ENCODE measurements at regions not wholly inside any gene's neighbourhood (a gene's known extent, or its start where the extent isn't known, plus 50 kb on each side); places are given as distances from the start of the nearest gene placed in this dataset.

DNA sequence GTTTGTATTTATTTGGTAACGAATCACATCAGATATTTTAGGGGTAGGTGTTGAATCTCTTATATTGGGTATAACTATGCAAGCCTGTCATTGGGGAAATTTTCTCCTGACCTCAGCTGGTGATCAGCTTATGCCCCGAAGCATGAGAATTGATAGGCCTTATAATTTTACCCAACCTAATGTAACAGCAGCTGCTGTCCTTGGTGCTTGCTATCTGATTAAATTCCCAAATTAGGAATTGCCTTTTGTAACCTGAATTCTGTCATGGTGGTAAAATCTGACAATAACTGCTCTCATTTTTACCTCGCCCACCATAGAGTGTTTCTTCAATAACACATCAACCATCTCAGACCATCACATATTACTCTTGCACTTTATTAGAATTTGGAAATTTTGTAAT is 1542.6 kb upstream of the PIK3C3 start:
- DNase-seq = no peak
- POLR2A ChIA-PET = no interaction called here
- Mint-ChIP-seq H3K36me3 (ENCODE audit: insufficient read depth, unreplicated experiment) (no peaks in the 10 kb centered on the region), H3K4me1 (ENCODE audit: low read depth, unreplicated experiment) (no peaks in the 10 kb centered on the region), H3K9me3 (ENCODE audit: unreplicated experiment) (no peaks in the 10 kb centered on the region), H3K27ac (ENCODE audit: unreplicated experiment) (no peak overlapping the region), H3K27me3 (ENCODE audit: insufficient read depth, unreplicated experiment) (no peaks in the 10 kb centered on the region), H3K4me3 (ENCODE audit: unreplicated experiment) (no peak overlapping the region)
- H3K9me3 ChIP-seq = no peaks in the 10 kb centered on the region
- no peaks in the 10 kb centered on the region for H3K4me1 ChIP-seq
- no peak overlapping the region for H3K4me3 ChIP-seq (ENCODE audit: low read depth, low read length)
- no peaks in the 10 kb centered on the region for H3K27me3 ChIP-seq (replicated peaks; ENCODE audit: control insufficient read depth, insufficient read depth, low read length)
- TF ChIP-seq, protein P1, sequence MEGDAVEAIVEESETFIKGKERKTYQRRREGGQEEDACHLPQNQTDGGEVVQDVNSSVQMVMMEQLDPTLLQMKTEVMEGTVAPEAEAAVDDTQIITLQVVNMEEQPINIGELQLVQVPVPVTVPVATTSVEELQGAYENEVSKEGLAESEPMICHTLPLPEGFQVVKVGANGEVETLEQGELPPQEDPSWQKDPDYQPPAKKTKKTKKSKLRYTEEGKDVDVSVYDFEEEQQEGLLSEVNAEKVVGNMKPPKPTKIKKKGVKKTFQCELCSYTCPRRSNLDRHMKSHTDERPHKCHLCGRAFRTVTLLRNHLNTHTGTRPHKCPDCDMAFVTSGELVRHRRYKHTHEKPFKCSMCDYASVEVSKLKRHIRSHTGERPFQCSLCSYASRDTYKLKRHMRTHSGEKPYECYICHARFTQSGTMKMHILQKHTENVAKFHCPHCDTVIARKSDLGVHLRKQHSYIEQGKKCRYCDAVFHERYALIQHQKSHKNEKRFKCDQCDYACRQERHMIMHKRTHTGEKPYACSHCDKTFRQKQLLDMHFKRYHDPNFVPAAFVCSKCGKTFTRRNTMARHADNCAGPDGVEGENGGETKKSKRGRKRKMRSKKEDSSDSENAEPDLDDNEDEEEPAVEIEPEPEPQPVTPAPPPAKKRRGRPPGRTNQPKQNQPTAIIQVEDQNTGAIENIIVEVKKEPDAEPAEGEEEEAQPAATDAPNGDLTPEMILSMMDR (IDR thresholded peaks at IDR 0.05; ENCODE audit: insufficient read depth in 1 of 2, low read depth in 1 of 2, low read length in 1 of 2, severe bottlenecking in 1 of 2, unreplicated experiment in 1 of 2) = no peak
- no TSS peak for BruUV-seq (replicated peaks)
- CTCF ChIA-PET = no interaction called here
- H3K36me3 ChIP-seq (ENCODE audit: control insufficient read depth, insufficient read depth, low read length) = no peaks in the 10 kb centered on the region
- intact Hi-C loops (cut with micrococcal nuclease; ENCODE audit: unreplicated experiment) = no loop called here

- Mint-ChIP-seq H3K27ac (ENCODE audit: unreplicated experiment) (no peak overlapping the region), H3K4me3 (ENCODE audit: unreplicated experiment) (no peak overlapping the region), H3K9me3 (ENCODE audit: unreplicated experiment) (no peaks in the 10 kb centered on the region), H3K27me3 (ENCODE audit: insufficient read depth, unreplicated experiment) (peaks cover 4% of the 10 kb centered on the region), H3K36me3 (ENCODE audit: insufficient read depth, unreplicated experiment) (no peaks in the 10 kb centered on the region), H3K4me1 (ENCODE audit: low read depth, unreplicated experiment) (no peaks in the 10 kb centered on the region)
- POLR2A ChIA-PET = no interaction called here
- intact Hi-C loops (cut with micrococcal nuclease; ENCODE audit: unreplicated experiment) = no loop called here
- Histone ChIP-seq H3K4me1 (no peaks in the 10 kb centered on the region), H3K9me3 (no peaks in the 10 kb centered on the region), H3K36me3 (ENCODE audit: control insufficient read depth, insufficient read depth, low read length) (no peaks in the 10 kb centered on the region), H3K27me3 (replicated peaks; ENCODE audit: control insufficient read depth, insufficient read depth, low read length) (no peaks in the 10 kb centered on the region), H3K4me3 (ENCODE audit: low read depth, low read length) (no peak overlapping the region)
- no TSS peak for BruUV-seq (replicated peaks)
- TF ChIP-seq, protein P1 (IDR thresholded peaks at IDR 0.05; ENCODE audit: insufficient read depth in 1 of 2, low read depth in 1 of 2, low read length in 1 of 2, severe bottlenecking in 1 of 2, unreplicated experiment in 1 of 2) = no peak
- CTCF ChIA-PET = no interaction called here
- DNase-seq = no peak
Measured at GRCh38 chr18:40407909-40408308, 1547.1 kb upstream of the PIK3C3 start.

GRCh38 chr18:40404284-40404683 is 1550.8 kb upstream of the PIK3C3 start:
- no peak overlapping the region for H3K27ac Mint-ChIP-seq (ENCODE audit: unreplicated experiment)
- H3K9me3 ChIP-seq = no peaks in the 10 kb centered on the region
- BruUV-seq (replicated peaks) = no TSS peak
- intact Hi-C loops (cut with micrococcal nuclease; ENCODE audit: unreplicated experiment) = no loop called here
- ChIA-PET POLR2A (no interaction called here), CTCF (no interaction called here)
- no peaks in the 10 kb centered on the region for H3K27me3 ChIP-seq (replicated peaks; ENCODE audit: control insufficient read depth, insufficient read depth, low read length)
- no peak for DNase-seq
- no peaks in the 10 kb centered on the region for H3K36me3 Mint-ChIP-seq (ENCODE audit: insufficient read depth, unreplicated experiment)
- TF ChIP-seq, protein P1 (IDR thresholded peaks at IDR 0.05; ENCODE audit: insufficient read depth in 1 of 2, low read depth in 1 of 2, low read length in 1 of 2, severe bottlenecking in 1 of 2, unreplicated experiment in 1 of 2) = no peak
- no peaks in the 10 kb centered on the region for H3K36me3 ChIP-seq (ENCODE audit: control insufficient read depth, insufficient read depth, low read length)
- H3K27me3 Mint-ChIP-seq (ENCODE audit: insufficient read depth, unreplicated experiment) = peaks cover 4% of the 10 kb centered on the region
- no peak overlapping the region for H3K4me3 Mint-ChIP-seq (ENCODE audit: unreplicated experiment)
- no peaks in the 10 kb centered on the region for H3K4me1 Mint-ChIP-seq (ENCODE audit: low read depth, unreplicated experiment)
- H3K4me3 ChIP-seq (ENCODE audit: low read depth, low read length) = no peak overlapping the region
- no peaks in the 10 kb centered on the region for H3K4me1 ChIP-seq
- no peaks in the 10 kb centered on the region for H3K9me3 Mint-ChIP-seq (ENCODE audit: unreplicated experiment)

Measured in Caco-2 (cell line).